Testis (tissue), 2 donors: ENCODE measurements at regions not wholly inside any gene's neighbourhood (a gene's known extent, or its start where the extent isn't known, plus 50 kb on each side); places are given as distances from the start of the nearest gene placed in this dataset.

ENCODE experiments used
- DNase-seq: peaks from one replicate; pipeline ENCODE4 v3.0.0-alpha.2; 2019
- H3K27ac ChIP-seq, 2 donors: fragments of 200-600 bp; sonication (generic); one replicate each; pipeline ENCODE4 v1.5.1; 2019
- H3K27me3 ChIP-seq: fragments of 200-600 bp; sonication (generic); one replicate; pipeline ENCODE4 v1.5.1; 2019
- H3K36me3 ChIP-seq: fragments of 200-600 bp; sonication (generic); one replicate; pipeline ENCODE4 v1.5.1; 2017; ENCODE audit warnings: low read depth; ENCODE audit errors: missing control alignments
- H3K4me1 ChIP-seq: fragments of 200-600 bp; sonication (generic); one replicate; pipeline ENCODE4 v1.5.1; 2019
- H3K4me3 ChIP-seq, 2 donors: fragments of 200-600 bp; sonication (generic); one replicate each; pipeline ENCODE4 v1.5.1; 2017 to 2019
- H3K9me3 ChIP-seq: fragments of 200-600 bp; sonication (generic); one replicate; pipeline ENCODE4 v1.5.1; 2017
- CTCF ChIP-seq, 3 experiments: fragments of 450-650 bp in 2 of 3; fragments of 200-600 bp in 1 of 3; sonication (generic) in 1 of 3; IDR thresholded peaks; one replicate each; pipeline ENCODE4 v1.5.1; 2016 to 2019; ENCODE audit warnings: antibody characterized with exemption in 3 of 3, mild to moderate bottlenecking in 2 of 3, moderate library complexity in 1 of 3
- POLR2A ChIP-seq: fragments of 450-650 bp; IDR thresholded peaks from one replicate; pipeline ENCODE4 v1.6.1; 2017; ENCODE audit warnings: antibody characterized with exemption, mild to moderate bottlenecking, moderate library complexity
- WGBS, 2 donors: methylation state at CpG; one replicate each; pipeline ENCODE4 v1.1.5; 2018; 5-methylcytosine and 5-hydroxymethylcytosine counted together
- intact Hi-C: fragments of 100-400 bp; cut with DNase I; formaldehyde crosslinking; loops from one replicate; pipeline ENCODE4 v1.15.1; 2023; ENCODE audit warnings: low total_unique reads

GRCh38 chr13:87280139-87280538 lies 391.0 kb upstream of the SLITRK5 start:
- WGBS, 2 donors: 52 to 53% methylated on average over 4 of the region's 4 CpGs
- no peak for TF ChIP-seq POLR2A
- no peak for TF ChIP-seq CTCF (IDR thresholded peaks at IDR 0.05)
- Histone ChIP-seq H3K4me1 (no peaks in the 10 kb centered on the region), H3K27ac (no peak overlapping the region), H3K27me3 (no peaks in the 10 kb centered on the region), H3K36me3 (no peaks in the 10 kb centered on the region), H3K4me3 (no peak overlapping the region), H3K9me3 (no peaks in the 10 kb centered on the region)
- intact Hi-C loops: no loop called here
- no peak for DNase-seq

- no peak for TF ChIP-seq POLR2A
- H3K4me1 ChIP-seq: no peaks in the 10 kb centered on the region
- no peak for DNase-seq
- intact Hi-C loops: no loop called here
- no peaks in the 10 kb centered on the region for H3K9me3 ChIP-seq
- 83 to 91% methylated on average over 3 of the region's 3 CpGs for WGBS, 2 donors
- no peak overlapping the region for H3K27ac ChIP-seq
- H3K36me3 ChIP-seq: no peaks in the 10 kb centered on the region
- no peaks in the 10 kb centered on the region for H3K27me3 ChIP-seq
- H3K4me3 ChIP-seq: no peak overlapping the region
Measured at GRCh38 chr13:87287721-87288120, 383.4 kb upstream of the SLITRK5 start.

- H3K9me3 ChIP-seq: no peaks in the 10 kb centered on the region
- DNase-seq: no peak
- intact Hi-C loops: no loop called here
- no peaks in the 10 kb centered on the region for H3K36me3 ChIP-seq
- H3K27ac ChIP-seq: no peak overlapping the region
- no peaks in the 10 kb centered on the region for H3K4me1 ChIP-seq
- no peak overlapping the region for H3K4me3 ChIP-seq
- H3K27me3 ChIP-seq: no peaks in the 10 kb centered on the region
- TF ChIP-seq CTCF (IDR thresholded peaks at IDR 0.05) (no peak), POLR2A (no peak)
Measured at GRCh38 chr13:87295636-87296035, 375.5 kb upstream of the SLITRK5 start.

- intact Hi-C loops: no loop called here
- Histone ChIP-seq H3K4me1 (no peaks in the 10 kb centered on the region), H3K27me3 (no peaks in the 10 kb centered on the region), H3K9me3 (no peaks in the 10 kb centered on the region), H3K36me3 (no peaks in the 10 kb centered on the region), H3K4me3 (no peak overlapping the region), H3K27ac (no peak overlapping the region)
- no peak for TF ChIP-seq POLR2A
- TF ChIP-seq CTCF (IDR thresholded peaks at IDR 0.05): no peak
- no peak for DNase-seq
- WGBS, 2 donors: 78 to 92% methylated on average over 3 of the region's 3 CpGs
Measured at GRCh38 chr13:87302034-87302433, 369.1 kb upstream of the SLITRK5 start.

DNA sequence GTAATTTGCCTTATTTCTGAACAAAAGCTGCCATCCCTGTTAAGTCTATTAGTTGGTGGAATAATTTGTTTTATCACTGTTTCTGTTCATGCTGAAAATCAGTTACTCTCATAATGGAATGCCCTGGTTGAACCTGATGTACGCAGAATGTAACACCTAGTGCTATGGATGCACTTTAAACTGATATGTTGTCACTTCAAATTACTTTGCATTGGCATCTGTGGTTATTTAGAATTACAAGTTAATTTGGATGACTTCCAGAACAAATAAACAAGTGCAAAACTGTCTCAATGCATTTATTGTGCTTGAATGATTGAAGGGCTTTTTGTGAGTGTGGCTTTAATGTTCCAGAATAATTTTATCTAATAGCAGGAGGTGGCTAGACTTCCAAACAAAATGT lies 368.2 kb upstream of the SLITRK5 start:
- DNase-seq: no peak
- H3K4me3 ChIP-seq: no peak overlapping the region
- H3K9me3 ChIP-seq: no peaks in the 10 kb centered on the region
- no peaks in the 10 kb centered on the region for H3K27me3 ChIP-seq
- intact Hi-C loops: no loop called here
- H3K4me1 ChIP-seq: no peaks in the 10 kb centered on the region
- no peaks in the 10 kb centered on the region for H3K36me3 ChIP-seq
- 70 to 85% methylated on average over 1 of the region's 1 CpG for WGBS, 2 donors
- TF ChIP-seq CTCF (IDR thresholded peaks at IDR 0.05): no peak
- TF ChIP-seq POLR2A: no peak
- H3K27ac ChIP-seq: no peak overlapping the region
